ENCODE measurements at regions not wholly inside any gene's neighbourhood (a gene's known extent, or its start where the extent isn't known, plus 50 kb on each side); places are given as distances from the start of the nearest gene placed in this dataset.
"Not testable (repeated sequence)": the region's sequence is repeated elsewhere in the genome, so short reads cannot be mapped to it uniquely, and the experiment has no call there.

GRCh38 chrX:121671649-121672048 lies 624.2 kb downstream of the GLUD2 start:
- DNase-seq, result no peak

- DNase-seq, result not testable (repeated sequence)
Observed at GRCh38 chrX:121709236-121709635, 661.8 kb downstream of the GLUD2 start.

DNA sequence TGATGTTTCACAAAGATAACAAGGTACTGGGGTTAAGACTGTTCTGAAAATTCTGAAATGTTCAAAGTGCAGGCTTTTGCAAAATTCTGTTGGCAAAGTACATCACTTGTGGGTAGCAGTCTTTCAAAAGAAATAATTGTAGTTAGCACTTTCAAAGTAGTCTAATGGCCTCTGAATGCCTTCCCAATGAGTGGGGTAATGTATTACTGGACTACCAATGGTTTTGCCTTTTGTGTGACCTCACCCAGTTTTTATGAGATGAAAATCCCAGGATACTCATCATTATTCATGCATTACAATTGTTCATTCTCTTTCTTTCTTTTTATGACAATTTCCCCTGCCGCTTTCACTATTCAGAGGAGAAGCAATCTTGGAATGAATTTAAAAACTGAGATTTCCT lies 686.1 kb downstream of the GLUD2 start:
- no peak for DNase-seq

DNA sequence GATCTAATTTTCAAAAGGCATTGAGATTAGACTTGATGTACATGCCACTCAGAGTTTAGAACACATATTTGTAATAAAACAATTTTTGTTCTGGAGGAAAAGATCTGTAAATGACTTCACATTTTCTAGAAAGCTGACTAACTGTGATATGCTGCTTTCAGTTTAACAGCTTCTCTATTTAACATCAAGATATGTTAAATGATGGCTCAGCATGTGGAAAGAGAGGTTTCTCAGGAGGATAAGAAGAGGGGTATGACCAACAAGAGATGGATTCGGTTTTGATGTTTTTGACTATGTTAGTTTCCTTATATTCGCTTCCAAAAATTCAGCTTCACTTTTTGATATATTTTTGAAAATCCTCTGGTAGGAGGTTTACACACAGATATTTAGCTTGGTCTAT lies 698.7 kb downstream of the GLUD2 start:
- peak; percentile 18 for DNase-seq

DNA sequence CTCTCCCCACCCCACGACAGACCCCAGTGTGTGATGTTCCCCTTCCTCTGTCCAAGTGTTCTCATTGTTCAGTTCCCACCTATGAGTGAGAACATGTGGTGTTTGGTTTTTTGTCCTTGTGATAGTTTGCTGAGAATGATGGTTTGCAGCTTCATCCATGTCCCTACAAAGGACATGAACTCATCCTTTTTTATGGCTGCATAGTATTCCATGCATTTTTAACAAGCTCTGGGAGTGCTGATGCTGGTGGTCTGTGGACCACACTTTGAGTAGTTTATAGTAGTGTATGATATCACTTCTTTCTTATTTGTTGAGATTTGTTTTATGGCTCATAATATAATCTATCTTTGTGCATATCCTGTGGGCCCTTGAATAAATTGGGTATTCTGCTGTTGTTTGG lies 706.2 kb downstream of the GLUD2 start:
- DNase-seq, result not testable (repeated sequence)

DNA sequence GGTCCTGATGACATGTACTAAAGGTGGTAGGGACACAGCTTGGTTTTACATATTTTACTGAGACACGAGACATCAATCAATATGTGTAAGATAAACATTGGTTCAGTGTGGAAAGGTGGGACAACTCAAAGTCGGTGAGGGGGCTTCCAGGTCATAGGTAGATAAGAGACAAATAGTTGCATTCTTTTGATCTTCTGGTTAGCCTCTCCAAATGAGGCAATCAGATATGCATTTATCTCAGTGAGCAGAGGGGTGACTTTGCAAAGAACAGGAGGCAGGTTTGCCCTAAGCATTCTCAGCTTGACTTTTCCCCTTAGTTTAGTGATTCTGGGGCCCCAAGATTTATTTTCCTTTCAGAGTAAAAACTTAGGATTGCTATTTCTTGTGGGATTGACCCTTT lies 706.9 kb downstream of the GLUD2 start:
- DNase-seq, result no peak

- no peak for DNase-seq
Observed at GRCh38 chrX:121755541-121755940, 708.1 kb downstream of the GLUD2 start.

DNA sequence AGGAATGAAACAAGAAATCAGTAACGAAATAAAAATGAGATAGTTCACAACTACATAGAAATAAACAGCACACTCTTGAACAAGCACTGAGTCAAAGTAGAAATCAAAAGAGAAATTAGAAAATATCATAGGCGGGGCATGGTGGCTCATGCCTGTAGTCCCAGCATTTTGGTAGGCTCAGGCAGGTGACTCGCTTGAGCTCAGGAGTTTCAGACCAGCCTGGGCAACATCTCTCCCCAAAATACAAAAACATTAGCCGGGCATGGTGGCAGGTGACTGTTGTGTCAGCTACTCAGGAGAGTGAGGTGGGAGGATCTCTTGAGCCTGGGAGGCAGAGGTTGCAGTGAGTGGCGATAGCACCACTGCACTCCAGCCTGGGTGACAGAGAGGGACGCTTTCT lies 714.4 kb downstream of the GLUD2 start:
- no peak for DNase-seq

DNA sequence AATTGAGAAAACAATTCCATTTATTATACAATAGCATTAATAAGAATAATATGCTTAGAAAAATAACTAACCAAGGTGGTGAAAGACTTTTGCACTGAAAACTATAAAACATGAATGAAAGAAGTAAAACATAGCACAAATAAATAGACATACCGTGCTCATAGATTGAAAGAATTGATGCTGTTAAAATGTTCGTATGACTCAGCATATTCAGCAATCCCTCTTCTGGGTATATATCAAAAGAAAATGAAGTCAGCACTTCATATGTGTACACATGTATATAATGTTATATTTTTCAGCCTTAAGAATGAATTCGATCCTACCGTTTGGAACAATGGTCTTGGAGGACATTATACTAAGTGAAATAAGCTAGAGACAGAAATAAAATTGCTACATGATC lies 716.3 kb downstream of the GLUD2 start:
- DNase-seq, result peak; percentile 23

GRCh38 chrX:121768210-121768609 lies 720.8 kb downstream of the GLUD2 start:
- not testable (repeated sequence) for DNase-seq

DNA sequence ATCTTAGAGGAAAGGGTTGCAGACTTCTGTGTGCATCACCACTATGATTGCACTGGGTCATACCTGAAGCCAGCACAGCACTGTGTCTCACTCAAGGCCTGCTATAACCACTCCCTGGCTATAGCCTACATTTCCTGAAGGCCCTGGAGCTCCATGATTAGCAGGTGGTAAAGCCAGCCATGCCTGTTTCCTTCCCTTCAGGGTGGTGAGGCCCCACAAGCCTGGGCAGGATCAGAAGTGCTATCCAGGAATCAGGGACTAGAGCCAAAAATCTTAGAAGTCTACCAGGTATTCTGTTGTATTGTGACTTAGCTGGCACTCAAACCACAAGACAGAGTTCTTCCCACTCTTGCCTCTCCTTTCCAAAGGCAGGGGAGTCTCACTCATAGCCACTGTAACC lies 734.6 kb downstream of the GLUD2 start:
- no peak for DNase-seq

- DNase-seq, result no peak
Observed at GRCh38 chrX:121782544-121782943, 735.1 kb downstream of the GLUD2 start.

DNA sequence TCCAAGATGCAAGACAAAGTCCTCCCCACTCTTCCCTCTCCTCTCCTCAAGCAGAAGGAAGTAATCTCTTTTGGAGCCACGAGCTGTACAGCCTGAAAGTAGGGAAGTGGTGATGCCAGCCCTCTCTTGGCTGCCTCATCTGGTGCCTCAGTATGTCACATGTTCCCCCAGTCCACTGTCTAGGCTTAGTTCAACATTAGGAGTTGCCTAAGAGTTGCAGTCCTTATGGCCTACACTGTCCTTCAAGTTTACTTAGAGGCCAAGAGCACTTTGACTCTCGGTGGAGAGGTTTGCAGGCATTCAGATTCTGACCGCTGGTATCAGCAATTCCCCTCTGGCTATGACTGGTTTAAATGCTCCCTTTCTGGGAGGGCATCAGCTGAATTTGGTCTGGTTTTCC lies 735.6 kb downstream of the GLUD2 start:
- no peak for DNase-seq

DNA sequence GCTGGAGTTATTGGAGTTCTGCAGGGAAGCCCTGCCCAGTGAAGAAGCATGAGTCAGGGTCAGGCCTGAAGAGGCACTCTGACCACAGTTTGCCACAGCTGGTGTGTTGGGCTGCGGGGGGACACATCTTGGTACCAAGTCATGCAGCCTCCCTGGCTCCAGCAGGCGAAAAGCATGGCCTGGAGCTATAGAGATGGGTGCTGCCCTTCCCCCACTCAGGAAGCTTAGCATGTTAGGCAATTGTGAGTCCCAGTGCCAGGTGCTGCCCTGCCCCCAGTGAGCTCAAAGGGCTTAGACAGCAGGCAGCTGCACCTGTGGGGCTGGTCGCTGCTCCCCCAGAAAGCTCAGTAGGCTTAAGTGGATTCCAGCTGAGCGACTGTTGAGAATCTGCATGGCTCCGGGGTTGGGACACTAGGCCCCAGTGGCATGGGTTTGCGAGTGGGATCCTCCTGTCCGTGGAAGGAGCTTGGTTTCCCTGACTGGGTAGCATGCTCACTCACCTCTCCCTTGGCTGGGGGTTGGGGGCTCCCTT lies 755.5 kb downstream of the GLUD2 start:
- DNase-seq, result peak; percentile 56

DNA sequence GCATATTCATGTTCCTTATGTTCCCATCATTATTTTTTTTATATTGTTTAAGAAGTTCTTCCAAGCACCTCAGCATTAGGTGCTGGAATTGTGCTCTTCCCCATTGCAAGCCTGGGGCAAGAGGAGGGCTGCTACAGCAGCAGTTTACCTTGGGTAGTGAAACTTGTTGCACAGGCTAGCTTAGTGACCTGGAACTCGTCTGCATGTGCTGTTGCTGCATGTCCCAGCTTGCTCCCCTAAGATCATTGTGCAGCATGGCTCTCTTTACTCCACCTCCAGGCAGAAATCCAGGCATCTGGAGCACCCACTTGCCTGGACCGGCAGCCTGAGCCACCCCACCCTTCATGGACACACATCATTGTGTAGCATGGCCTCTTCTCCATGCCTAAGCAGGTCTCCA lies 776.0 kb downstream of the GLUD2 start:
- DNase-seq, result no peak

DNA sequence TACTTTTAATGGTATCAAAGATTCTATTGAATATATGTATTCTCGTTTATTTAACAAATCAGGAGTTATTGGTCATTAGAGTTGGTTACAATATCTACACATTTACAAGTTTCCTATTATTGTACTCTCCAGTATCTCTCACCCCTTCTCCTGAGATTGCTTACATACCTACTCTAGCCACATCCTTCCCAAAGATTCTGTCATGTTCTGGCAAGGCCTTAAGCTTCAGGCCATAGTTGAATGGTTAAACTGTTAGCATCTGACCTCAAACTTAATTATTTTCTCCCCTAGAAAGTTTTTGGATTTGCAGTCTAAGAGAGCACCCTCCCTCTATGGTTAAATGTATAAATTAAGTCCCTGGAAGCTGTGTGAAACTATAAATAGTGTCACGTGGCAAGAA lies 784.2 kb downstream of the GLUD2 start:
- no peak for DNase-seq

DNA sequence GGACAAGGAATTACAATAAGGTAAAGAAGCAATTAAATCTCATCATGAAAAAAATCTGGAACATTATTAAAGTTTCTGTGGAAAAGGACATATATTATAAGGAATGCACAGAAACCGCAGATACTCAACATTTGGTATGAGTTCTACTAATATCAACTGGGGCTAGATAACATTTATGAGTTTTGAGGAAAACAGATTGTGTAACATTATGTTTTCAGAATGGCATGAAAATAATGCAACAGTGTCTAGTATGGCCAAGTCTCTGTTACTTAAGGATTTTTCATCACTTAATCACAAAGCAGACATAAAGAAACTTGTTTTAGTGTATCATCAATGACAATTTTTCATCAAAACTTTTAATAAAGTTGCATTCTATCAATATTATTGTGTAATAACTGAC lies 785.0 kb downstream of the GLUD2 start:
- no peak for DNase-seq

DNA sequence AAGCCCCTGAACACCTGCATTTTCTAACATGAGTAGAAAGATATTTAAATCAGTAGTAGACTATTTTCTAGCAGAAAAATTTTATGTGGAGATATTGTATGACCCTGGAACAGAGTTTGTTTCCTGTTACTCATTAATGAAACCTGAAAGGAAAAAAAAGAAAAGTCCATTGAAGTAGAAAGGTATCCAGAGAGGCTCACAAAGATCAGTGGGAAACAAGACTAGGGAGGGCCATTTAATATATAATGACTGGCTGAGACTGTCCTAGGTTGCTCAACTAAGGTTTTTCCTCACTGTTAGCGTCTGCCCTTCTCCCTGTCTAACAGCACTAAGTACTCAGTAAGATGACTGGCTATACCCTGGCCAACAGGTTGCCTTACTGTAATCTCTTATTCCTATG lies 788.6 kb downstream of the GLUD2 start:
- DNase-seq, result peak; percentile 57

DNA sequence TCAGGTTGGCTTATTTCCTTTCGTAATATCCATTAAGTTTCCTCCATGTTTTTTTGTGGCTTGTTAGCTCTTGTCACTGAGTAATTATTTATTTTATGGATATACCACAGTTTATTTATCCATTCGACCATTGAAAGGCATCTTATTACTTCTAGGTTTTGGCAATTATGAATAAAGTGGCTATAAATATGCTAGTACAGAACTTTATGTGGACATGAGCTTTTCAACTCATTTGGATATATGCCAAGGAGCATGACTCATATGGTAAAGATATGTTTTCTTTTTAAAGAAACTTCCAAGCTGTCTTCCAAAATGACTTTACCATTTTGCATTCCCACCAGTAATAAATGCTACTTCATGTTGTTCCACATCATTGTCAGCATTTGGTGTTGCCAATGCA lies 803.6 kb downstream of the GLUD2 start:
- DNase-seq, result peak; percentile 37

- DNase-seq, result no peak
Observed at GRCh38 chrX:121853762-121854613, 806.6 kb downstream of the GLUD2 start.

- no peak for DNase-seq
Observed at GRCh38 chrX:121854614-121854911, 807.2 kb downstream of the GLUD2 start.

- peak; percentile 17 for DNase-seq
Observed at GRCh38 chrX:121858867-121859647, 811.6 kb downstream of the GLUD2 start.

GRCh38 chrX:121863976-121864375 lies 816.6 kb downstream of the GLUD2 start:
- DNase-seq, result no peak

- no peak for DNase-seq
Observed at GRCh38 chrX:121864561-121864960, 817.2 kb downstream of the GLUD2 start.
